ENCODE measurements at regions not wholly inside any gene's neighbourhood (a gene's known extent, or its start where the extent isn't known, plus 50 kb on each side); places are given as distances from the start of the nearest gene placed in this dataset.

GRCh38 chr20:1783245-1783644 lies 112.0 kb upstream of the SIRPA start:
- no peaks in the 10 kb centered on the region for H3K9me3 Mint-ChIP-seq
- no peak overlapping the region for H3K4me3 Mint-ChIP-seq
- peaks cover 77% of the 10 kb centered on the region for H3K27me3 Mint-ChIP-seq
- H3K4me1 Mint-ChIP-seq (ENCODE audit: low read depth) = peaks cover 62% of the 10 kb centered on the region
- intact Hi-C loops (cut with micrococcal nuclease) = no loop called here
- H3K27ac Mint-ChIP-seq = no peak overlapping the region
- H3K36me3 Mint-ChIP-seq (ENCODE audit: low read depth) = no peaks in the 10 kb centered on the region

GRCh38 chr20:1782181-1782580 lies 113.0 kb upstream of the SIRPA start:
- Mint-ChIP-seq H3K4me1 (ENCODE audit: low read depth) (peaks cover 58% of the 10 kb centered on the region), H3K9me3 (no peaks in the 10 kb centered on the region), H3K36me3 (ENCODE audit: low read depth) (no peaks in the 10 kb centered on the region), H3K27ac (no peak overlapping the region), H3K4me3 (no peak overlapping the region), H3K27me3 (peaks cover 80% of the 10 kb centered on the region)
- intact Hi-C loops (cut with micrococcal nuclease) = no loop called here

GRCh38 chr20:1779567-1779966 lies 115.6 kb upstream of the SIRPA start:
- peaks cover 50% of the 10 kb centered on the region for H3K4me1 Mint-ChIP-seq (ENCODE audit: low read depth)
- no peaks in the 10 kb centered on the region for H3K36me3 Mint-ChIP-seq (ENCODE audit: low read depth)
- peaks cover 62% of the 10 kb centered on the region for H3K27me3 Mint-ChIP-seq
- intact Hi-C loops (cut with micrococcal nuclease) = loop anchor here (5.0 kb wide), 1 partner anchor 272 kb away; no protein-coding TSS in a partner anchor
- no peaks in the 10 kb centered on the region for H3K9me3 Mint-ChIP-seq
- no peak overlapping the region for H3K27ac Mint-ChIP-seq
- H3K4me3 Mint-ChIP-seq = no peak overlapping the region

GRCh38 chr20:1778338-1778737 lies 116.9 kb upstream of the SIRPA start:
- H3K9me3 Mint-ChIP-seq = no peaks in the 10 kb centered on the region
- no peaks in the 10 kb centered on the region for H3K36me3 Mint-ChIP-seq (ENCODE audit: low read depth)
- no peak overlapping the region for H3K4me3 Mint-ChIP-seq
- intact Hi-C loops (cut with micrococcal nuclease) = loop anchor here (5.0 kb wide), 1 partner anchor 271 kb away; no protein-coding TSS in a partner anchor
- peaks cover 40% of the 10 kb centered on the region for H3K4me1 Mint-ChIP-seq (ENCODE audit: low read depth)
- no peak overlapping the region for H3K27ac Mint-ChIP-seq
- H3K27me3 Mint-ChIP-seq = peaks cover 55% of the 10 kb centered on the region

- no peaks in the 10 kb centered on the region for H3K9me3 Mint-ChIP-seq
- H3K4me1 Mint-ChIP-seq (ENCODE audit: low read depth) = peaks cover 32% of the 10 kb centered on the region
- peaks cover 46% of the 10 kb centered on the region for H3K27me3 Mint-ChIP-seq
- no peaks in the 10 kb centered on the region for H3K36me3 Mint-ChIP-seq (ENCODE audit: low read depth)
- peak overlapping the region; percentile 43 for H3K27ac Mint-ChIP-seq
- H3K4me3 Mint-ChIP-seq = peak overlapping the region; percentile 77
- intact Hi-C loops (cut with micrococcal nuclease) = loop anchor here (5.0 kb wide), 1 partner anchor 270 kb away; no protein-coding TSS in a partner anchor
These were observed 117.8 kb upstream of the SIRPA start for GRCh38 chr20:1777476-1777820.

- intact Hi-C loops (cut with micrococcal nuclease) = loop anchor here (5.0 kb wide), 1 partner anchor 270 kb away; no protein-coding TSS in a partner anchor
- Mint-ChIP-seq H3K27ac (peak overlapping the region; percentile 43), H3K27me3 (peaks cover 44% of the 10 kb centered on the region), H3K9me3 (no peaks in the 10 kb centered on the region), H3K4me3 (peak overlapping the region; percentile 77), H3K4me1 (ENCODE audit: low read depth) (peaks cover 29% of the 10 kb centered on the region), H3K36me3 (ENCODE audit: low read depth) (no peaks in the 10 kb centered on the region)
These were observed 118.3 kb upstream of the SIRPA start for GRCh38 chr20:1776681-1777475.

- H3K36me3 Mint-ChIP-seq (ENCODE audit: low read depth) = no peaks in the 10 kb centered on the region
- no peaks in the 10 kb centered on the region for H3K9me3 Mint-ChIP-seq
- no peak overlapping the region for H3K27ac Mint-ChIP-seq
- peaks cover 30% of the 10 kb centered on the region for H3K27me3 Mint-ChIP-seq
- peaks cover 24% of the 10 kb centered on the region for H3K4me1 Mint-ChIP-seq (ENCODE audit: low read depth)
- no peak overlapping the region for H3K4me3 Mint-ChIP-seq
- intact Hi-C loops (cut with micrococcal nuclease) = loop anchor here (5.0 kb wide), 1 partner anchor 268 kb away; no protein-coding TSS in a partner anchor
These were observed 117.5 kb upstream of the SIRPG start for GRCh38 chr20:1775117-1775516.

- Mint-ChIP-seq H3K4me3 (no peak overlapping the region), H3K27ac (no peak overlapping the region), H3K36me3 (ENCODE audit: low read depth) (no peaks in the 10 kb centered on the region), H3K4me1 (ENCODE audit: low read depth) (peaks cover 24% of the 10 kb centered on the region), H3K27me3 (peaks cover 24% of the 10 kb centered on the region), H3K9me3 (no peaks in the 10 kb centered on the region)
- intact Hi-C loops (cut with micrococcal nuclease) = no loop called here
These were observed 116.9 kb upstream of the SIRPG start for GRCh38 chr20:1774479-1774878.

GRCh38 chr20:1773816-1774215 lies 116.2 kb upstream of the SIRPG start:
- H3K4me3 Mint-ChIP-seq = no peak overlapping the region
- H3K27ac Mint-ChIP-seq = no peak overlapping the region
- H3K9me3 Mint-ChIP-seq = no peaks in the 10 kb centered on the region
- no peaks in the 10 kb centered on the region for H3K36me3 Mint-ChIP-seq (ENCODE audit: low read depth)
- H3K27me3 Mint-ChIP-seq = peaks cover 26% of the 10 kb centered on the region
- intact Hi-C loops (cut with micrococcal nuclease) = no loop called here
- peaks cover 24% of the 10 kb centered on the region for H3K4me1 Mint-ChIP-seq (ENCODE audit: low read depth)

GRCh38 chr20:1769491-1769890 lies 111.9 kb upstream of the SIRPG start:
- peaks cover 11% of the 10 kb centered on the region for H3K4me1 Mint-ChIP-seq (ENCODE audit: low read depth)
- H3K9me3 Mint-ChIP-seq = no peaks in the 10 kb centered on the region
- no peak overlapping the region for H3K27ac Mint-ChIP-seq
- H3K27me3 Mint-ChIP-seq = peaks cover 6% of the 10 kb centered on the region
- intact Hi-C loops (cut with micrococcal nuclease) = no loop called here
- no peaks in the 10 kb centered on the region for H3K36me3 Mint-ChIP-seq (ENCODE audit: low read depth)
- H3K4me3 Mint-ChIP-seq = no peak overlapping the region

GRCh38 chr20:1766731-1767130 lies 109.2 kb upstream of the SIRPG start:
- peaks cover 11% of the 10 kb centered on the region for H3K4me1 Mint-ChIP-seq (ENCODE audit: low read depth)
- no peak overlapping the region for H3K27ac Mint-ChIP-seq
- peaks cover 4% of the 10 kb centered on the region for H3K27me3 Mint-ChIP-seq
- H3K9me3 Mint-ChIP-seq = no peaks in the 10 kb centered on the region
- no peaks in the 10 kb centered on the region for H3K36me3 Mint-ChIP-seq (ENCODE audit: low read depth)
- no peak overlapping the region for H3K4me3 Mint-ChIP-seq
- intact Hi-C loops (cut with micrococcal nuclease) = no loop called here

GRCh38 chr20:1764136-1765033 lies 106.8 kb upstream of the SIRPG start:
- no peaks in the 10 kb centered on the region for H3K36me3 Mint-ChIP-seq (ENCODE audit: low read depth)
- no peak overlapping the region for H3K27ac Mint-ChIP-seq
- intact Hi-C loops (cut with micrococcal nuclease) = loop anchor here (2.0 to 5.0 kb wide), 2 partner anchors 38 to 408 kb away; no protein-coding TSS in a partner anchor
- no peaks in the 10 kb centered on the region for H3K9me3 Mint-ChIP-seq
- peaks cover 17% of the 10 kb centered on the region for H3K4me1 Mint-ChIP-seq (ENCODE audit: low read depth)
- H3K4me3 Mint-ChIP-seq = no peak overlapping the region
- H3K27me3 Mint-ChIP-seq = peaks cover 3% of the 10 kb centered on the region

- no peak overlapping the region for H3K4me3 Mint-ChIP-seq
- H3K9me3 Mint-ChIP-seq = no peaks in the 10 kb centered on the region
- H3K4me1 Mint-ChIP-seq (ENCODE audit: low read depth) = peaks cover 20% of the 10 kb centered on the region
- no peaks in the 10 kb centered on the region for H3K27me3 Mint-ChIP-seq
- H3K27ac Mint-ChIP-seq = no peak overlapping the region
- intact Hi-C loops (cut with micrococcal nuclease) = loop anchor here (5.0 kb wide), 1 partner anchor 41 kb away; no protein-coding TSS in a partner anchor
- H3K36me3 Mint-ChIP-seq (ENCODE audit: low read depth) = no peaks in the 10 kb centered on the region
These were observed 104.0 kb upstream of the SIRPG start for GRCh38 chr20:1761598-1761997.

GRCh38 chr20:1761116-1761515 lies 103.5 kb upstream of the SIRPG start:
- Mint-ChIP-seq H3K9me3 (no peaks in the 10 kb centered on the region), H3K27ac (no peak overlapping the region), H3K4me3 (no peak overlapping the region), H3K36me3 (ENCODE audit: low read depth) (no peaks in the 10 kb centered on the region), H3K27me3 (no peaks in the 10 kb centered on the region), H3K4me1 (ENCODE audit: low read depth) (peaks cover 20% of the 10 kb centered on the region)
- intact Hi-C loops (cut with micrococcal nuclease) = loop anchor here (5.0 kb wide), 1 partner anchor 41 kb away; no protein-coding TSS in a partner anchor
